HL-60 (cell line): ENCODE measurements at regions not wholly inside any gene's neighbourhood (a gene's known extent, or its start where the extent isn't known, plus 50 kb on each side); places are given as distances from the start of the nearest gene placed in this dataset.

Experiments
- DNase-seq, 2 experiments: peaks; one replicate each; pipeline ENCODE4 v3.0.0-alpha.2; 2010 to 2020; ENCODE audit warnings: low read depth in 1 of 2, low spot score in 1 of 2
- H3K27ac ChIP-seq: fragments of 250-450 bp; sonication (Bioruptor Pico); replicated peaks from 2 replicates; pipeline ENCODE4 v1.5.1; 2020; ENCODE audit warnings: mild to moderate bottlenecking, moderate library complexity
- H3K27me3 ChIP-seq: fragments of 250-450 bp; sonication (Bioruptor Pico); 2 replicates; pipeline ENCODE4 v1.5.1; 2021; ENCODE audit warnings: mild to moderate bottlenecking, moderate library complexity; ENCODE audit not compliant: insufficient read depth, poor library complexity, severe bottlenecking
- H3K4me3 ChIP-seq: replicated peaks from 2 replicates; pipeline ENCODE4 v1.5.1; 2011; ENCODE audit warnings: mild to moderate bottlenecking, control low read depth, low read length; ENCODE audit not compliant: insufficient read depth
- CTCF ChIP-seq: IDR thresholded peaks from one replicate; pipeline ENCODE4 v1.5.1; 2011; ENCODE audit warnings: low read length, control low read depth, inconsistent platforms; ENCODE audit not compliant: insufficient read depth
- GABPA ChIP-seq: IDR thresholded peaks from 2 replicates; pipeline ENCODE4 v1.6.1; 2012; ENCODE audit warnings: low read depth
- POLR2AphosphoS5 ChIP-seq: IDR thresholded peaks from 2 replicates; pipeline ENCODE4 v1.6.1; 2012; ENCODE audit warnings: low read depth
- REST ChIP-seq: IDR thresholded peaks from 2 replicates; pipeline ENCODE4 v1.6.1; 2012; ENCODE audit warnings: low read depth; ENCODE audit not compliant: insufficient replicate concordance
- SPI1 ChIP-seq: IDR thresholded peaks from 2 replicates; pipeline ENCODE4 v1.6.1; 2012; ENCODE audit warnings: low read depth, mild to moderate bottlenecking, borderline replicate concordance

GRCh38 chr20:11443382-11444119 is 474.1 kb upstream of the BTBD3 start:
- TF ChIP-seq REST, result no peak
- no peak for TF ChIP-seq GABPA
- no peak for TF ChIP-seq POLR2AphosphoS5
- no peak for TF ChIP-seq CTCF
- Histone ChIP-seq H3K4me3 (no peak overlapping the region), H3K27ac (no peak overlapping the region), H3K27me3 (no peaks in the 10 kb centered on the region)
- DNase-seq, result no peak

GRCh38 chr20:11445161-11445560 is 472.5 kb upstream of the BTBD3 start:
- no peak for DNase-seq
- no peak overlapping the region for H3K27ac ChIP-seq
- H3K4me3 ChIP-seq, result no peak overlapping the region
- TF ChIP-seq SPI1, result no peak
- no peak for TF ChIP-seq POLR2AphosphoS5
- no peak for TF ChIP-seq REST
- no peak for TF ChIP-seq CTCF
- TF ChIP-seq GABPA, result no peak
- no peaks in the 10 kb centered on the region for H3K27me3 ChIP-seq

- Histone ChIP-seq H3K4me3 (no peak overlapping the region), H3K27me3 (no peaks in the 10 kb centered on the region), H3K27ac (no peak overlapping the region)
- peak in 1 of 2 experiments; percentile 15 for DNase-seq
- TF ChIP-seq POLR2AphosphoS5, result no peak
Measured at GRCh38 chr20:11445891-11446290, 471.8 kb upstream of the BTBD3 start.

- TF ChIP-seq REST (no peak), CTCF (no peak), POLR2AphosphoS5 (no peak), SPI1 (no peak), GABPA (no peak)
- no peak overlapping the region for H3K27ac ChIP-seq
- H3K4me3 ChIP-seq, result no peak overlapping the region
- H3K27me3 ChIP-seq, result no peaks in the 10 kb centered on the region
- no peak for DNase-seq
Measured at GRCh38 chr20:11447371-11448100, 470.2 kb upstream of the BTBD3 start.
